HUDEP-2 (cell line): ENCODE measurements at regions not wholly inside any gene's neighbourhood (a gene's known extent, or its start where the extent isn't known, plus 50 kb on each side); places are given as distances from the start of the nearest gene placed in this dataset.
A peak's percentile ranks its signal among the peaks of the same experiment; 100 is the strongest.

Source experiments
- DNase-seq, 76 experiments: peaks; one replicate each; lab custom pipeline; 2025; ENCODE audit not compliant: unreplicated experiment in 76 of 76; lab: John Stamatoyannopoulos, UW

GRCh38 chr3:55244247-55244646 is 242.9 kb downstream of the WNT5A start:
- no peak for DNase-seq

DNA sequence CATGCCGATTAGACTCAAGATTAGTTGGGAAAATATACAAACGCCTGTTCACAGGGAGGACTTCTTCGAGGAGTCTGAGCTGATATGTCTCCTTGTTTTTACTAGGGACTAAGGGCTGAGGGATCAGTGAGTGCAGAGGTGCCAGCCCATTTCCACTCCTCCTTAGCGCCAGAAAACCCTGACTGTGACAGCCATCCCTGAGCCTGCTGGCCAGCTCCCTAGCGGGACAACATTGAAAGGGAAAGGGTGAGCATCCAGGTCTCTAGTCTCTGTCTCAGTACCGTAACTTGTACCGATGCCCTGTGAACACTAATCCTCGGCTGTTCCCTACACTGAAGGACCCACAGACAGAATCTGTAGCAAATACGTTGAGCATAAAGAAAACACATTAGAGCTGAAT is 243.4 kb downstream of the WNT5A start:
- no peak for DNase-seq

GRCh38 chr3:55242921-55243320 is 244.2 kb downstream of the WNT5A start:
- DNase-seq = no peak

DNA sequence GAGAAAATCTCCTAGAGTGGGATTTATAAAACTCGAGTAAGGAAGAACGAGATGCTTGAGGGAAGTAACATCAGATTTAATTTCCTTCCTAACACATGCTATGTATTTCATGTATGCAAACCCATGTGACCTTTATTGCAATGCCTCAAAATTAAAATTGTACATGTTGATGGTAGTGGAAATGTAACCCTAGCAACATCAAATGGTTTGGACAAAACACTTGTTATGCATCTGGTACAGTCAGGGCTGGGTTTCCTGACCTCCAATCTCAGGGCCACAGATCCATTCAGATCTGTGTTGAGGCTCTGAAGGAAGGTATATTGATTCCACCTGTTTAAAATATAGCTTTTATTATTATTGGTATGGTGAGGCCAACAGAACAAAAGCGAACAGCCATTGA is 246.0 kb downstream of the WNT5A start:
- DNase-seq = no peak

DNA sequence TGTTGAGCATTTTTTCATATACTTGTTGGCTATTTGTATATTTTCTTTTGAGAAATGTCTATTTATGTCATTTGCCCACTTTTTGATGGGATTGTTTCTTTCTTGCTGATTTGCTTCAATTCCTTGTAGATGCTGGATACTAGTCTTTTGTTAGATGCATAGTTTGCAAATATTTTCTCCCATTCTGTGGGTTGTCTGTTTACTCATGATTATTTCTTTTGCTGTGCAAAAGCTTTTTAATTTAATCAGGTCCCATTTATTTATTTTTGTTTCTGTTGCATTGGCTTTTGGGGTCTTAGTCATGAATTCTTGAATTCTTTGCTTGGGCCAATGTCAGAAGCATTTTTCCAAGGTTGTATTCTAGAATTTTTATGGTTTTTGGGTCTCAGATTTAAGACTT is 251.7 kb downstream of the WNT5A start:
- no peak for DNase-seq

DNA sequence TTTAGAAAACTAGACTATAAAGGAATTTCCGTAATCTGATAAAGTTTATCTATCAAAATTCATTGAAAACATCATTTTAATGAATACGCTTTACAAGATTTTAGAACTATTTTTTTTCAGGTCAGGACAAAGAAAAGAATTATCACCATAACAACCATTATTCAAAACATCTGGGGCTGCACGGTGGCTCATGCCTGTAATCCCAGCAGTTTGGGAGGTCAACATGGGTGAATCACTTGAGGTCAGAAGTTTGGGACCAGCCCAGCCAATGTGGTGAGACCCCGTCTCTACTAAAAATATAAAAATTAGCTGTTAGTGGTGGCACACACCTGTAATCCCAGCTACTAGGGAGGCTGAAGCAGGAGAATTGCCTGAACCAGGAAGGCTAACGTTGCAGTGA is 260.4 kb downstream of the WNT5A start:
- no peak for DNase-seq

- DNase-seq = no peak
Observed at GRCh38 chr3:55218577-55218976, 268.5 kb downstream of the WNT5A start.

GRCh38 chr3:55207744-55208143 is 279.4 kb downstream of the WNT5A start:
- no peak for DNase-seq

DNA sequence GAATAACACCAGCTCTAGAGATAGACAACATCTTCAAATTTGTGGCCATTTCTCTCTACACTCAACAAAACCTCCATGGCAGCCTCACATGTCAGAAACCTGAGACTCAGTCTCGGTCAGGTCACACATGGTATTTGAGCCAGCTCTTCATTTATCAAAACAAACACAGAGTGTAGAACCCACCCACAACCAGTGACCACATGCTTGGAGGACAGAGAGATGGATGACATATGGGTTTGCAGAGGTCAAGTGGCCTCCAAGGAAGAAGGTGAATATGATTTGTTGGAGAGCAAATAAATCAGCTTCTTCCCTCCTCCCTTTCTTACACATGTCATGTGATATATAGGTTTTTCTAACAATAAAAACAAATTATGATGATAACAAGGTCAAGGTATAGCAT is 278.1 kb upstream of the LRTM1 start:
- no peak for DNase-seq

- DNase-seq = no peak
Observed at GRCh38 chr3:55204417-55204816, 276.6 kb upstream of the LRTM1 start.

GRCh38 chr3:55203546-55203945 is 275.7 kb upstream of the LRTM1 start:
- DNase-seq = no peak

DNA sequence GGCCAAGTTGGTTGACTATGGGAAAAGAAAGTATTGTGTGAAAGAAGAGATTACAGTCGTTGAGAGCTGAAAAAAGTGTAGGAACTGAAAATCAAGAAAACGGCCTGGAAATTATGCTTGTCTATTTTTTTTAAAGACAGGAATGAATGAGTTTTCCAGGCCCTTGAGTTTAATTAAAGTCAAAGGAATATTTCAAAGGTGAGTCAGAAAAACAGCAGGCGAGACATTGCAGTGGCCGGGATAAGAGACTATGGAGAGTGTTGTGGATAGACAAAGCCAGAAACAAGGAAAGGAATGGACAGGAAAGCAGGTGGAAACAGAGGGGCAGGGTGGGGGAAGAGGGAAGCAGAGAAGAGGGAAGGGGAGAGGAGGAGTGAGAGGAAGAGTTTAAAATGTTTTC is 275.1 kb upstream of the LRTM1 start:
- DNase-seq = no peak

DNA sequence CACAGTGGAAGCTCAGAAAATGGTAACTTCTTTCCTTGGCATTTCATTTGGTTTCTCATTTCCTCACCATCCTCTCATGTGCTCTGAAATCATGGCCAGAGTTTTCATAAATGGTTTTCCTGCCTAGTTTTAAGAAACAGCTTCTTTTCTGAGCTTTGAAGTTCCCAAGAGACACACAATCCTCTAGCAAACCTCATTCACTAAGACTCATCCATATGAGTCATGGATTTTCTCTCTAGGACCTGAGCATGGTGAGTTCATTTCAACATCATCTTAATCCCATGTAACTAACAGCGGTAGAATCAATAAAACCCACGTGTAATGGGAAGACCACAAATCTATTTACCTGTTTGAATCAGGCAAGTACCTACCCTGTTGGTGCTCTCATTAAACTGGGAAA is 274.5 kb upstream of the LRTM1 start:
- DNase-seq = no peak

GRCh38 chr3:55201779-55202178 is 273.9 kb upstream of the LRTM1 start:
- no peak for DNase-seq

GRCh38 chr3:55200906-55201305 is 273.0 kb upstream of the LRTM1 start:
- no peak for DNase-seq

- DNase-seq = peak in 4 of 76 experiments; percentile 1 to 12 (median 5)
Observed at GRCh38 chr3:55198554-55198953, 270.7 kb upstream of the LRTM1 start.

- DNase-seq = no peak
Observed at GRCh38 chr3:55197021-55197420, 269.2 kb upstream of the LRTM1 start.

GRCh38 chr3:55196495-55196894 is 268.6 kb upstream of the LRTM1 start:
- no peak for DNase-seq

DNA sequence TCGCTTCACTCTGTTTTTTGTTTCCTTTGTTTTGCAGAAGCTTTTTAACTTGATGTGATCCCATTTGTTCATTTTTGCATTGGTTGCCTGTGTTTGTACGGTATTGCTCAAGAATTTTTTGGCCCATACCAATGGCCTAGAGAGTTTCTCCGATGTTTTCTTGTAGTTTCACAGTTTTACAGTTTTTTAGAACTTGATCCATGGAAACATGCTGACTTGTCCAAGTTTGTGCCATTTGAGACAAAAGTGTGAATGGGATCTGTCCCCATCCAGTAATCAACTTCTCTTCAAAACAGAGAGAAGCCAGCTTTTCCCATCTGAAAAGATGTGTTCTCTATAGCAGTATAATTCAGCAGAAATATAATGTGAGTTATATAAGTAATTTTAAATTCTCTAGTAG is 266.5 kb upstream of the LRTM1 start:
- no peak for DNase-seq

DNA sequence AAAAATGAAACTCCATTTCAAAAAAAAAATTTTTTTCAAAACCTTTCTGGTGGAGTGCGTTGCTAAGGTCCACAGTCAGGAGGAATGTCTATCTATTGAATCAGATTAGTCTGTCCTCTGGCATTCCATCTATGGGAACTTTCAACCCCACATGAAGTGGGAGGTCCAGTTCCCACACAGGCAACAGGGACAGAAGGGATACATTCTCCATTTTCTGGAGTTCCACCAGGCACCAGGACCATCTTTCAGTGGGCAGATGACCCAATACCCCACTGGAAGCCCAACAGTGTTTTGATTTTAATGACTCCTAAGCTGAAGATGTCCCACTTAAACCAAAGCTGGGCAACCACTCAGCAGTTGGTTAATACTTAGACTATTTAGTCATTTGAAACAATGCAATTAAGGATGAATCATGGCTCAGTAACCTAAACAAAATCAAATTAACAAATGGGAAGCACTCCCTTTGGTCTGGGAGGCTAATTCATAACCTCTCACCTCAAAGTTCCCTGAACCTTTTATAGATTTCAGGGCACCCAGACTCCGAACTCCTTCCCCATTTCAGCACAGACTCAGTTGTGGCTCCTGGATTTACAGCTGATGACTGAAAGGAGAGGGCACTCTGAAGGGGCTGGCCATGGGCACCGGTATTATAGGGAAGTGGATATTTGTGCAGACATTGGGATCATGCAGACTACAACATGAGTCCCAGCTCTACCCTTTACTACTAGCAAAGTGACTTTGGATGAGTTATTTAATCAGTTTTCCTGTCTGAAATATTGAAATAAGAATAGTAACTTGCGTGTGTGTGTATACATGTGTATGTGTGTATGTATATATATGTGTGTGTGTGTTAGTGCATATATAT is 264.3 kb upstream of the LRTM1 start:
- no peak for DNase-seq

DNA sequence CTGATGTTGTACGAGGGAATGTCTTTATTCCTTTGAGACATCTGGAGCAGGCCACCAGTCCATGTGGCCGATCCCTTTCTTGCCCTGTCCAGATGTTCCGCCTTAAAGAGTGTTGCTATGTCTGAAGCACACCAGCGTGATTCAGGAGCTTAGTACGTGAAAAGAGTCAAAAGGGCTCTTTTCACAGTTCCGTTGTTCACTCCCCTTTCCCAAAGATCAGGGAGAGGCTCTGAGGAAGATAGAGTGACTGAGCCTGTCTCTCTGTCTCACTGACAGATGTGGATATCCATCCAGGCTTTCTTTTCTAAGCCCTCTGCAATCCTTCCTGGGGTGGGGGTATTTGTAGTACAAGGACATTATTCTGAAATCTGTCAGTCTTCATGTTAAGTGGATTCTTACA is 262.5 kb upstream of the LRTM1 start:
- no peak for DNase-seq

GRCh38 chr3:55189359-55189801 is 261.5 kb upstream of the LRTM1 start:
- no peak for DNase-seq

GRCh38 chr3:55185380-55185779 is 257.5 kb upstream of the LRTM1 start:
- no peak for DNase-seq
